DMS 273 (cell line): ENCODE measurements at regions not wholly inside any gene's neighbourhood (a gene's known extent, or its start where the extent isn't known, plus 50 kb on each side); places are given as distances from the start of the nearest gene placed in this dataset.
"Not testable (repeated sequence)": the region's sequence is repeated elsewhere in the genome, so short reads cannot be mapped to it uniquely, and the experiment has no call there.

Experiments used
- DNase-seq: peaks from one replicate; lab custom pipeline; 2025; ENCODE audit not compliant: unreplicated experiment; lab: John Stamatoyannopoulos, UW

DNA sequence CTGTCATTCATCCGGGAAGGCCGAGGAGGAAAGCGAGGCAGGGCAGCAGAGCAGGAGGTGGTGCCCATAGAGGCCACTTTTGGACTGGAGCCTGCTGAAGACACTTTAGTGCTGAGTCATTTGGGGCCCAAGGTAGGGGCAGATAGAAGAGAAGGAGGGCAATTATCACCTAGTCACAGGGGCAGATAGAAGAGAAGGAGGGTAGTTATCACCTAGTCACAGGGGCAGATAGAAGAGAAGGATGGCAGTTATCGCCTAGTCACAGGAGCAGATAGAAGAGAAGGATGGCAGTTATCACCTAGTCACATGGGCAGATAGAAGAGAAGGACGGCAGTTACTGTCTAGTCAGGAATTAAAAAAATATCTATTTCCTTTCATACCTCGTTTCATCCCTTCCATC is 1372.6 kb downstream of the FOXD4L5 start:
- DNase-seq, result not testable (repeated sequence)

DNA sequence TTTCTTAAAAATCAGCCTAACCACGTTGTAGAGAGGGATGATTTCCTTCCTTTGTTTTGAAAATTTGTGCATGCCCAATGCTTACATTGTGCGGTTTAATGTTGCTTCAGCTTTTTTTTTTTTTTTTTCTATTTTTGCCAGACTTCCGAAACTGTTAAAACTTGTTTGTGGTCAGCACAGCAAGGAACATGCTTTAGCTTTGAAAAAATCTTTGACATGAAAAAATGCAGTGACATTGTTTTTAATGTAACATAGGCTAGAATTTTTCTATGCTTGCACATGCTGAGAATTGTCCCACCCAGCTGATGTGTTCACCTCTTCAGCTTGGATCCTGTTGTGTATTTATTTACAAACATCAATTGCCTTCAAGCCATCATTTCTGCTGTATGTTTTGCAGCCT is 1375.9 kb downstream of the FOXD4L5 start:
- DNase-seq, result not testable (repeated sequence)

DNA sequence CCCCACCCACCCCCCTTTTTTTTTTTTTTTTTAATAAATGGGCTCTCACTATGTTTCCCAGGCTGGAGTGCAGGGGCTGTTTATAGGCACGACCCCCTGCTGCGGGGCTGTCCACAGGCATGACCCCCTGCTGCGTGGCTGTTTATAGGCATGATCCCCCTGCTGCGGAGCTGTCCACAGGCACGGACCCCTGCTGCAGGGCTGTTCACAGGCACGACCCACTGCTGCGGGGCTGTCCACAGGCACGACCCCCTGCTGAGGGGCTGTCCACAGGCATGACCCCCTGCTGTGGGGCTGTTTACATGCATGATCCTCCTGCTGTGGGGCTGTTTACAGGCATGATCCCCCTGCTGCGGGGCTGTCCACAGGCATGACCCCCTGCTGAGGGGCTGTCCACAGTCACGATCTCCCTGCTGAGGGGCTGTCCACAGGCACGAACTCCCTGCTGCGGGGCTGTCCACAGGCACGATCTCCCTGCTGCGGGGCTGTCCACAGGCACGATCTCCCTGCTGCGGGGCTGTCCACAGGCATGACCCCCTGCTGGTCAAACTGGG is 1385.3 kb downstream of the FOXD4L5 start:
- DNase-seq, result not testable (repeated sequence)

DNA sequence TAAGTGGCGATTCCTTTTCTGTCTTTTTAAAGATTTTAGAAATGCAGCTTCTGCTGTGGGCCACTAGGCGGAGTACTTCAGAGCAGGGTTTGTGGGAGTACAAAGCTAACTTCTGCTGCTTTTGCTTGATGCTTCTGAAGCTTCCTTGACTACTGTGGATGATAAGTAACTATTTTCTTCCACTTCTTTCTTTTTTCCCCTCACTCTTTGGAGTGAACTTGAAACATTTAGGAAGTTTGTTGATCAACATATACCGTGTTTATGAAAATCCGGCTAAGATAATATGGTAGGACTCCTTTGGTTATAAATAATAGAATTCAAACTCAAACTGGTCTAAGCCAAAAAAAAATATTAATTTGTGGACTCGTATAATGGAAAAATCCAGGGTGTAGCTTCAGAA is 1403.6 kb downstream of the FOXD4L5 start:
- not testable (repeated sequence) for DNase-seq

DNA sequence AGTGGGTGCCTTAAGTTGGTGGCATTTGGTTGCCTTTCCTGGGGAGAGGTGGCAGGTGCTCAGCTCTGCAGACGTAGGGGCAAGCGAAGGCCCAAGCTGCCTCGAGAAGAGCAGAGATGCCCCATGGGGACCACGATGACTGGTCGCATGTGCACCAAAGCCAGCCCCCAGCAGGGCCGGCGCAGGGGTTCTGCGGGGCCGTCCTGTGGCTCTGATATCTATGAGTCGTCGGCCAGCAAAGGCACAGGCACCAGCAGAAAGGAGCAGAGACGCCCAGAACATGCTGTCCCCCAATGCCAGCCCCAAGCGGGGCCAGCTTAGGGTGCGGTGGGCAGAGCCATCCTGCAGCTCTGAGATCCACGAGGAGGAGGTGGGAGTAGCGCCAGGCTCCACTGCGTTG is 1408.6 kb downstream of the FOXD4L5 start:
- DNase-seq, result not testable (repeated sequence)

DNA sequence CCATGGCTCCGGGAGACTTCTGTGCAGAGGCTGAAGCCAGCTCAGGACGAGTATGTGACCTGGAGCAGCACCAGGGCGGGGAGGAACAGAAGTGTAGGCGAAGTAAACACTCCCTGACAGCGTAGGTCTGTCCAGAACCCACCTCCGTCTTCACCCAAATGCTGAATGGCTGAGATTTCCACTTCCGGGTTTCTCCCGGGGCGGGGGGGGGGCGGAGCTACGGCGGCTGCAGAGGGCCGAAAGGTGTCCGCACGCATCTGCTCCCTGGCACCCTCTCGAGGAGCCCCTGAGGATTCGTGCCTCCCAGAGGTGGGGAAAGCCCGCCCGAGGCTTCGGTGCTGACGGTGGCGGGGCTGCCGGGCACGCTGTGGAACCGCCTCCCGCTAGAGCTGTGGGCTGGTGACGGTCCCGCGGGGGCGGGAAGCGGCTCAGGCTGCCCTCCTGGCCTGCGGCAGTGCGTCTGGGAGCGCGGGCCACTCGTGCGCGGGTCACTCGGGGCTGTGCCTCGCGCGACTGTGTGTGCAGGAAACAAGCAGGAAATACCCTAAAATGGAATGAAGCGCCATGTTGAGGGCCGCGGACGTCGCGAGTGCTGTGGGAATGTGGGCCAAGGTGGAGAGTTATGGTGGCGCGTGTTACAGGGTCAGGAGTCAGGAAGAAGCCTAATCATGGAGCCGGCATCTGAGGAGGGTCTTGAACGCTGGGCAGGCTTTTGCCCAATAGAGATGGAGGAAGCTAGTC is 1425.4 kb downstream of the FOXD4L5 start:
- no peak for DNase-seq

DNA sequence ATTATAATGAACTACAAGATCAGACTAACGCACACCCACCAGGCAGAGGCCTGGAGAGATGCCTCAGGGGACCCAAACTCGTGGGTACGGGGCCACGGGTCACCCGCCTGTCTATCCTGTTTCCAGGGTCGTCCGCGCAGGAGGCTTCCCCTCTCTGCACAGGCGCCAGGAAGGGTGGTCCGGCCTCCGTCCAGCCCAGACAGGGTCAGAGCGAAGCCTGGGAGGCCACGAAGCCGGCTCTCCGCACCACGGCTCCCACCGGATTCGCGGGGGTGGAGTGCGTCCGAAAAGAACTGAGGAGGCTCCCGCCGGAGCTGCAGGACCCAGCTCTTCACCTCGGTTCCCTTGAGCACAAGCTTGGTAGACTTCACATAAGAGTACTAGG is 1425.9 kb downstream of the FOXD4L5 start:
- DNase-seq, result not testable (repeated sequence)

DNA sequence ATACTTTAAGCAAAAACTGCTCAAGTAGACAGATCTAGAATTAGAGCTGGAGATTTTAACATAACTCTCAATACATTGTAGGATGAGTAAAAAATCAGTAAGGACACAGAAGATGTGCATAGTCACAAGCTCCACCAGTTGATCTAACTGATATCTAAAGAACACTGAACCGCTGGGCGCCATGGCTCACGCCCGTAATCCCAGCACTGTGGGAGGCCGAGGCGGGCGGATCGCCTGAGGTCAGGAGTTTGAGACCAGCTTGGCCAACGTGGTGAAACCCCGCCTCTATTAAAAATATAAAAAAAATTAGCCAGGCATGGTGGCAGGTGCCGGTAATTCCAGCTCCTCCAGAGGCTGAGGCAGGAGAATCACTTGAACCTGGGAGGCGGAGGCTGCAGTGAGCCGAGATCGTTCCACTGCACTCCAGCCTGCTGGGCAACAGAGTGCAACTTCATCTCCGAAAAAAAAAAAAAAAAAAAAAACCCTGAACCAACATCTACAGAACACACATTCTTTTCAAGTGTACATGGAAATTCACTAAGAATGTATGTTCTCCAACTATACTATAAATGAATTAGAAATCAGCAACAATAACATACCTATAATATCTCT is 1431.8 kb downstream of the FOXD4L5 start:
- not testable (repeated sequence) for DNase-seq

DNA sequence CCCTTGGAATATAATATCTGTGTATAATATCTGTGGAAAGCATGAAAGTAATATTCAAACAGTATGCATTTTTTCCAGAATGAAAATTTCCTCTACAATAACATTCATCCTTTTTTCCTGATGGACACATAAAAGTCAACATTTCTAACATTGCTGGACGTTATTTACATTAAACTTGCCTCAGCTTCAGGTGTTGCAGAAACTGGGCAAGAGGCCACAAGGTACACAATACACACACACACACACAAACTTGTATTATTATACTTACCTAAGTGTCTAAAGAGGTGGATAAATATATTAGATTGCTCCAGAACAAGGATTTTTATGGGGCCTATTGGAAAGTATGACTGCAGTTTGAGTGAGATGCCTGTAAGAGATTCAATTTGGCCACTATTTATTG is 1460.2 kb downstream of the FOXD4L5 start:
- not testable (repeated sequence) for DNase-seq

DNA sequence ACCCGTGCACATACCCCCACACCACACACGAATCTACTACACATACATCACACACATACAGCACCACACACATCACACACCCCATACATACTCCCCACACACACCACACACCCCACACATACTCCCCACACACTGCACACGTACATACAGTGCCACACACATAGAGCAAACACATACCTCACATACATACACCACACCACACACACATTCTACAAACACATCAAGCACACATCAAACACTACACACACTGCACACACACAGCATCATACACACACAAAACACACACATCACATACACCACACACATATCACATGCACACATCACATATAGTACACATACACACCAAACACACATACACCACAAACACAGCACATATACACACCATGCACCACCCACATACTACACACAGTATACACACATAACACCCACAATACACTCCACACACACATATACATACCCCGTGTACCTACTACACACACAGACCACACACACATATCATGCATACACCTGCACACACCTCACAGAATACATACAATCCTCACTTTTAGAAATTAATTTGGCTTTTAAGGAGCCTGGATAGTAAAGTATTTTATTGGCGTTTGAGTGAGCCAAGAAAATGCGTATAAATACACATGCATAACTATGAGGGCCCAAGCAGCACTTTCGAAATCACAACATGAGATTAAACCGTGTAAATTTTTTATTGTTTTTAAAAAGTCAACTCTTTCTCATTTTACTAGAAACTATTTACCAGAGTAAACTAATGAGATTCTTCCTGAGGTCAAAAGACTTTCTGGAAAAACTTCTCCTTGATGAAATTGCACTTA is 1461.4 kb downstream of the FOXD4L5 start:
- DNase-seq, result not testable (repeated sequence)

DNA sequence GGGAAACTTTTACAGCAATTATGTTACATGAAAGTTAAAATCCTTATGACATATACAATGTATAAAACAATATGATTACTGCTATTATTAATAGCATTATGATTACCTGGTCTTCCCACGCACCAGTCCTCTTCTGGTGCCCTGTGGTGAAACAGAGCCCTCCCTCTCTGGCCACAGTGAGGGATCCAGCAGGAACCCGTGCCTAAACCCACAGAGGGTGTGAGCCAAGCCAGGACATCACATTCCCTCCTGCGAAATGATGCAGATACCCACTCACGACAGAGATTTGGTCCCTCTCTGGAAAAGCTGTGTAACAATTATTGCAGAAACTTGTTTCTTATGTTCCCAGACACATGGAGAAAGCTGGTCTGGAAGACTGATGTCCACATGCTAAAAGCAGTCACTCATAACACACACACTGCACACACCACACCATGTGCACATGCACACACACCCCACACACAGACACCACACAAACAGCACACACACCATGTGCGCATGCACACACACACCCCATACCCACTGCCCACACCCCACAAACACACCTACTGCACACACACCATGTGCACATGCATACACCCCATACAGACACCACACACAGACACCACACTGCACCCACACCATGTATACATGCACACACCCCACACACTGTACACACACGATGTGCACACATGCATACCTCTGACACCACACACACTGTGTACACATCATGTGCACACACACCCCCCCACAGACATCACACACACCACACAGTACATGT is 1462.2 kb downstream of the FOXD4L5 start:
- DNase-seq, result not testable (repeated sequence)

DNA sequence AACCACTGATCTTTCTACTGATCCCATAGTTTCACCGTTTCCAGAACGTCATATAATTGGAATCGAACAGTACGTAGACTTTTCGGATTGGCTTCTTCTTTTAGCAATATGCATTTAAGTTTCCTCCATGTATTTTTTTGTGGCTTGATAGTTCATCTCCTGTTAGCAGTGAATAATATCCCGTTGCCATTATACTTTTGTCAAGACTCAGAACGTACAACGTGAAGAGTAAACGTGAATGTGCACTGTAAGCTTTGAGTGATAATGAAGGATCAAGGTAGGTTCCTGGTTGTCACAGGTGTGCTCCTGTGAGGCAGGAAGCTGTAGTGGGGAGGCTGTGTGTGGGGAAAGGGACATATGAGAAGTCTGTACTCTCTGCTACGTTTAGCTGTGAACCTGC is 1463.7 kb downstream of the FOXD4L5 start:
- DNase-seq, result not testable (repeated sequence)

DNA sequence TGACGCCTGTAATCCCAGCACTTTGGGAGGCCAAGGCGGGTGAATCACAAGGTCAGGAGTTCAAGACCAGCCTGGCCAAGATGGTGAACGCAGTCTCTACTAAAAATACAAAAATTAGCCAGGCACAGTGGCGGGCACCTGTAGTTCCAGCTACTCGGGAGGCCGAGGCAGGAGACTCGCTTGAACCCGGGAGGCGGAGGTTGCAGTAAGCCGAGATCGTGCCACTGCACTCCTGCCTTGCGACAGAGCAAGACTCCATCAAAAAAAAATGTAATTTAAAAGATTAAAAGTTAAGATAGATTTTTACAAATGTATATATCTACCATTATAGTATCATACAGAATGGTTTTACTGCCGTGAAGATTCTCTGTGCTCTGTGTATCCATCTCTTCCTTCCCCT is 1464.1 kb downstream of the FOXD4L5 start:
- DNase-seq, result not testable (repeated sequence)

DNA sequence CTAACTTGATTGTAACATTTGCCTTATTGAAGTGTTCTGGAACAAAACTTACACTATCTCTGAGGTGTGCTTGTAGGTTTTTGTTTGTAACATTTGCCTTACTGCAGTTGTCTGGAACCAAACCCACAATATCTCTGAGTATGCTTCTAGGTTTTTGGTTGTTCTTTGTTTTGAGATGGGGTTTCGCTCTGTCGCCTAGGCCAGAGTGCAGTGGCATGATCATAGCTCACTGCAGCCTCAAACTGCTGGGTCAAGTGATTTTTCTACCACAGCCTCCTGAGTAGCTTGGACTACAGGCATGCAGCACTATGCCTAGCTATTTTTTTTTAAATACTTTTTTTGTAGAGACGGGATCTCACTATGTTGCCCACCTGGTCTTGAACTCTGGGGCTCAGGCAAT is 1464.6 kb downstream of the FOXD4L5 start:
- DNase-seq, result not testable (repeated sequence)

DNA sequence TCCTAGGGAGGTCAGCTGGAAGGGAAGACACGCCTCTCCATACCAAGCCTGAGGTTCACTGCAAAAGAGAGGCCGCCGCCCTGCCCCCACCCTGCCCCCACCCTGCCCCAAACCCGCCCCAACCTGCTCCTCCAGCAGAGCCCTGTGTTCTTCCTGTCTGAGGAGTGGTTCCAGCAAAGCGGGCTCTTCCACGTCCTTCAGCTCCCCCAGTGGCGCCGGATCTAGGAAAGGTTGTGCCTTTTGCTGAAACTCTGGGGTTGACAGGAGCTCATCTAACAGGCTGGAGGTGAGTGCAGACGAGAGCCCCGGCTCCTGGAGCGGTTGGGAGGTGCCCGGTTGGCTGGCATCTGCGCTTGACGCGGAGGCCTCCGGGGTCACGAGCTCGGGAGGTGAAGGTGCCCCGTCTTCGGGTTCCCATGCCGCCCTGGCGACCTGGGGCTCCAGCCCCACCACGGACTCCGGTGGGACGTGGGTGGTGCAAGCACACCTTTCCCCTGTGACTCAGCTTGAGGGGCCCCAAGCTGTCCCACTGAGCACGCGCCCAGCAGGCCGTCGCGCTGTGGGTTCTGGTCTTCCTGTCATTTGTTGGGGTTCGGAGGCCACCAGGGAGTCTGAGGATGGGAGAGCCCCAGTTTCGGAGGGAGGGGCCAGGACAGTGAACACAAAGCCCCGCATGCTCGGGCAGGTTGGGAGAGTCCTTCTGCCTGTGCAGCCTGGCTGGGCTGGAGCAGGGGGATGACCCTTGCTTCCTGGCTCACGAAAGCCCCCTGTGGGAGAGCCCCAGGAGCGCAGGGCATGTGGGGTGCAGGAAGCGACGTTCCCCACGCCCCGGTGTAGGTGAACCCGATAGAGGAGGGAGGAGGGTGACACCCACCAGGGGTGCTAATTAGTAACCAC is 1467.1 kb downstream of the FOXD4L5 start:
- DNase-seq, result no peak

DNA sequence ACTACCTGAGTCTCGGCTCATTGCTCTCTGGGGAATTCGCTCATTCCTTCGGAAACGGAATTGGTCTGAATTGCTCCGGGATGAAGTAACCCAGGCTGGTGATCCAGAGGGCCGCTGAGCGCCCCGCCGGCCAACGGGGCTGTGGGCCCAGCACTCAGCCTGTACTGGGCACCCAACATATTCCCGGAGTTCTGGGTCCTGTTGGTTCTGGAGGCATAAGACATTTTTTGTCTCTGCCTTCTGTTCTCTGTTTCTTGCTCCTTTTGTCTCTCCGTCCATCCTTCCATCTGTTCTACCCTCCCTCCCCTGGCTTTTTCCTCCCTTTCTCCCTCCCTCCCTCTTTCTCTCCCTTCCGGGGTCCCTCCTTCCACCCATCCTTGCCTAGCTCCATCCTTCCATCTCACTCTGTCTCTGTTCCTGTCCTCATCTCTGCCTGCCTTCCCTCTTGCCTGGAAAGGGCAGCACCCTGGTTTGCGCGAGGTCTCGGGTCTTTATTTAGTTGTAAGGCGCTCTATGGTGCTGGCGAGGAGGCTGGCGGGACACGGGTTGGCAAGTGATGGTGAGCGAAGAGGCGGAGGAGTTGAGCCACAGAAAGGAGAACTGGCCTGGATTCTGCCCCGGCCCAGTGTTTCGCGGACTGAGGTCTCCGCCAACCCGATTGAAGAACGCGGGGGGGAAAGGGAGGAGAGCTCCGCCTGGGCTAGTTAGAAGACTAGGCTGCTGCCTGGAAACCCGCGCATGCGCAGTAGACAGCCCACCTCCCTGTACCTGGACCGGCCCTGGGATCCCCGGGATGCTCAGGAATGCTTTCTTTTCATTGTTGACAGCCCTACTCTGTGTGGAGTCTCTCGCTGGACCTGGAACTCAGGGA is 1468.0 kb downstream of the FOXD4L5 start:
- no peak for DNase-seq

DNA sequence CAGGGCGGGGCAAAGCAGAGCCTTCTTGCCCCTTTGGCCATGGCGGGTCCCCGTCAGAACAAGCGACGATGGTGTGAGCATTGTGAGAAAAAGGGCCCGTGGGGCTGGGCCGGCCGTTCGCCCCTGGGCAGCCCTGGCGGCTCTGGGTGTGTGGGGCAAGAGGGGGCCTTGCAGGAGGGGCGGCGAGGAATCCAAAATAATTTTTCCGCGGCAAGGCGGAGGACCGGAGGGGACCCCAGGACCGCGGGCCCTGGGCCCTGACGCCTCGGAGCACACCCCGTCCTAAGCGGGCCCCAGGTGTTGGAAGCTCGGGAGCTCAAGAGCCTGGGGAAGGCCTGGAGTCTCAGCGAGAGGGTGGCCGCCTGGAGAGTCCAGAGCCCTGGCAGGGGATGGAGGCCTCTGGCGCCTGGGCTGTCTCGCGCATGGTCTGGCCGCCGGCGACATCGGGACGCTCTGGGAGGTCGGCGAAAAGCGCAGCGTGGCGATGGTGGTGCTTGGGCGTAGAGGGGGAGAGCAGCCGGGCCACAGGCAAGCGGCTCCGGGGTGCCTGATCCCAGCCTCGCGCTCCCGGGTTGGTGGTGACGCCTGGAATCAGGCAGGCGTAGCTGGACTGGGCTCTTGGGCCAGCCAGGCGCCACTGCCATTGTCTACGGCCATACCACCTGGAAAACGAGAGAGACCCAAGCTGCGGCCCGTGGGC is 1469.9 kb downstream of the FOXD4L5 start:
- not testable (repeated sequence) for DNase-seq

DNA sequence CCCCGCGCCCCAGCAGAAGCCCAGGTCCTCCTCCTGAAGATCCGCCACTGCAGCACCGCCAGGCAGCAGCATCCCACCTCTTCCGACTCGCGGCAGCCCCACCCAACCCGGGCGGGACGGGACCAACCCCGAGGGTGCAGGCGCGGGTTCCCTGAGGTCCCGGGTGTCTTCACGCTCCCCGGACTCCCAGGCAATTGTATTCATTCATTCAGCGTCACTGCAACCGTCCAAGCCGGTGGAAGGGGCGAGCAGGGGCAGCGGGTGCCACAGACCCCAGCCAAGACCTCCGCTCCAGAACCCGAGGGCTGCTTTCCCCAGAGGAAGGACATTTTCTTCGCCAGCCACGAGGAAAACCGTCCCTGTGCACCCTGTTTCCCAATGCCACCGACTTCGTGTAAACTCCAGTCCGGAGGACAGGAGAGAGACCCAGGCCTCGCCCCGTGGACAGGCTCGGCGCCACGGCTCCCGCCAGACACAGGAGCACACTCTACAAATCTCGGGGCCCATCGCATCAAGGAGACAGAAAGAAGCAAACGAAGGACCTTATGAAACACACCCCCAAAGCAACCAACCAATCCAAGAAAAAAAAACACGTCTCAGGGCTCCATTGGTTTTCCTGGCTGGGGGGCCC is 1471.5 kb downstream of the FOXD4L5 start:
- DNase-seq, result not testable (repeated sequence)
